HL-60 (cell line): ENCODE measurements at regions not wholly inside any gene's neighbourhood (a gene's known extent, or its start where the extent isn't known, plus 50 kb on each side); places are given as distances from the start of the nearest gene placed in this dataset.

ENCODE experiments used
- DNase-seq, 2 experiments: peaks; one replicate each; pipeline ENCODE4 v3.0.0-alpha.2; 2010 to 2020; ENCODE audit warnings: low read depth in 1 of 2, low spot score in 1 of 2
- H3K27ac ChIP-seq: fragments of 250-450 bp; sonication (Bioruptor Pico); replicated peaks from 2 replicates; pipeline ENCODE4 v1.5.1; 2020; ENCODE audit warnings: mild to moderate bottlenecking, moderate library complexity
- H3K27me3 ChIP-seq: fragments of 250-450 bp; sonication (Bioruptor Pico); 2 replicates; pipeline ENCODE4 v1.5.1; 2021; ENCODE audit warnings: mild to moderate bottlenecking, moderate library complexity; ENCODE audit not compliant: insufficient read depth, poor library complexity, severe bottlenecking
- H3K4me3 ChIP-seq: replicated peaks from 2 replicates; pipeline ENCODE4 v1.5.1; 2011; ENCODE audit warnings: mild to moderate bottlenecking, control low read depth, low read length; ENCODE audit not compliant: insufficient read depth
- GABPA ChIP-seq: IDR thresholded peaks from 2 replicates; pipeline ENCODE4 v1.6.1; 2012; ENCODE audit warnings: low read depth
- POLR2AphosphoS5 ChIP-seq: IDR thresholded peaks from 2 replicates; pipeline ENCODE4 v1.6.1; 2012; ENCODE audit warnings: low read depth
- SPI1 ChIP-seq: IDR thresholded peaks from 2 replicates; pipeline ENCODE4 v1.6.1; 2012; ENCODE audit warnings: low read depth, mild to moderate bottlenecking, borderline replicate concordance
- TF ChIP-seq, protein P1 (sequence below): IDR thresholded peaks from 2 replicates; pipeline ENCODE4 v1.6.1; 2012; ENCODE audit warnings: low read depth; ENCODE audit not compliant: insufficient replicate concordance
- TF ChIP-seq, protein P2 (sequence below): IDR thresholded peaks from one replicate; pipeline ENCODE4 v1.5.1; 2011; ENCODE audit warnings: low read length, control low read depth, inconsistent platforms; ENCODE audit not compliant: insufficient read depth

DNA sequence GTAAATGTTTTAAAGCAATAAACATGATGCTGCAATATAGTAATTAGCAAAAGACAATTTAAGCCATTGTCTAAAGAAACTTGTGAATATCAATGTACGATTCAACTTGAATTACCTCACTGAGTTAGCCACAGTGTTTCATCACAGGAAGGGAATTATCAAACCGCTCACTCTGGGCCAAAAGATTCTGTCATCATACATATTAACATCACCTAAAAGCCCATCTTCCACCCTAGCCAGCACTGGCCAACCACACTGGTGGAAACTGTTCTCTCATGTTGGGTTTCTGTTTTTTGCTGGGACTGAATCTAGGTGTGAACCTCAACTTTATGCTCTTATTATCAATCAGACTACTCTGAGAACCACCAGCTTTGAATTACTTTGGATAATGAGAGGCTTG lies 497.7 kb upstream of the THBS1 start:
- H3K4me3 ChIP-seq: no peak overlapping the region
- TF ChIP-seq, protein P1, sequence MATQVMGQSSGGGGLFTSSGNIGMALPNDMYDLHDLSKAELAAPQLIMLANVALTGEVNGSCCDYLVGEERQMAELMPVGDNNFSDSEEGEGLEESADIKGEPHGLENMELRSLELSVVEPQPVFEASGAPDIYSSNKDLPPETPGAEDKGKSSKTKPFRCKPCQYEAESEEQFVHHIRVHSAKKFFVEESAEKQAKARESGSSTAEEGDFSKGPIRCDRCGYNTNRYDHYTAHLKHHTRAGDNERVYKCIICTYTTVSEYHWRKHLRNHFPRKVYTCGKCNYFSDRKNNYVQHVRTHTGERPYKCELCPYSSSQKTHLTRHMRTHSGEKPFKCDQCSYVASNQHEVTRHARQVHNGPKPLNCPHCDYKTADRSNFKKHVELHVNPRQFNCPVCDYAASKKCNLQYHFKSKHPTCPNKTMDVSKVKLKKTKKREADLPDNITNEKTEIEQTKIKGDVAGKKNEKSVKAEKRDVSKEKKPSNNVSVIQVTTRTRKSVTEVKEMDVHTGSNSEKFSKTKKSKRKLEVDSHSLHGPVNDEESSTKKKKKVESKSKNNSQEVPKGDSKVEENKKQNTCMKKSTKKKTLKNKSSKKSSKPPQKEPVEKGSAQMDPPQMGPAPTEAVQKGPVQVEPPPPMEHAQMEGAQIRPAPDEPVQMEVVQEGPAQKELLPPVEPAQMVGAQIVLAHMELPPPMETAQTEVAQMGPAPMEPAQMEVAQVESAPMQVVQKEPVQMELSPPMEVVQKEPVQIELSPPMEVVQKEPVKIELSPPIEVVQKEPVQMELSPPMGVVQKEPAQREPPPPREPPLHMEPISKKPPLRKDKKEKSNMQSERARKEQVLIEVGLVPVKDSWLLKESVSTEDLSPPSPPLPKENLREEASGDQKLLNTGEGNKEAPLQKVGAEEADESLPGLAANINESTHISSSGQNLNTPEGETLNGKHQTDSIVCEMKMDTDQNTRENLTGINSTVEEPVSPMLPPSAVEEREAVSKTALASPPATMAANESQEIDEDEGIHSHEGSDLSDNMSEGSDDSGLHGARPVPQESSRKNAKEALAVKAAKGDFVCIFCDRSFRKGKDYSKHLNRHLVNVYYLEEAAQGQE: no peak
- TF ChIP-seq POLR2AphosphoS5: no peak
- TF ChIP-seq SPI1: no peak
- TF ChIP-seq, protein P2, sequence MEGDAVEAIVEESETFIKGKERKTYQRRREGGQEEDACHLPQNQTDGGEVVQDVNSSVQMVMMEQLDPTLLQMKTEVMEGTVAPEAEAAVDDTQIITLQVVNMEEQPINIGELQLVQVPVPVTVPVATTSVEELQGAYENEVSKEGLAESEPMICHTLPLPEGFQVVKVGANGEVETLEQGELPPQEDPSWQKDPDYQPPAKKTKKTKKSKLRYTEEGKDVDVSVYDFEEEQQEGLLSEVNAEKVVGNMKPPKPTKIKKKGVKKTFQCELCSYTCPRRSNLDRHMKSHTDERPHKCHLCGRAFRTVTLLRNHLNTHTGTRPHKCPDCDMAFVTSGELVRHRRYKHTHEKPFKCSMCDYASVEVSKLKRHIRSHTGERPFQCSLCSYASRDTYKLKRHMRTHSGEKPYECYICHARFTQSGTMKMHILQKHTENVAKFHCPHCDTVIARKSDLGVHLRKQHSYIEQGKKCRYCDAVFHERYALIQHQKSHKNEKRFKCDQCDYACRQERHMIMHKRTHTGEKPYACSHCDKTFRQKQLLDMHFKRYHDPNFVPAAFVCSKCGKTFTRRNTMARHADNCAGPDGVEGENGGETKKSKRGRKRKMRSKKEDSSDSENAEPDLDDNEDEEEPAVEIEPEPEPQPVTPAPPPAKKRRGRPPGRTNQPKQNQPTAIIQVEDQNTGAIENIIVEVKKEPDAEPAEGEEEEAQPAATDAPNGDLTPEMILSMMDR: no peak
- no peak for TF ChIP-seq GABPA
- no peak overlapping the region; the same call in 1 of the 2 replicates for H3K27ac ChIP-seq
- peaks cover 2% of the 10 kb centered on the region for H3K27me3 ChIP-seq
- peak; percentile 55 to 70 for DNase-seq

DNA sequence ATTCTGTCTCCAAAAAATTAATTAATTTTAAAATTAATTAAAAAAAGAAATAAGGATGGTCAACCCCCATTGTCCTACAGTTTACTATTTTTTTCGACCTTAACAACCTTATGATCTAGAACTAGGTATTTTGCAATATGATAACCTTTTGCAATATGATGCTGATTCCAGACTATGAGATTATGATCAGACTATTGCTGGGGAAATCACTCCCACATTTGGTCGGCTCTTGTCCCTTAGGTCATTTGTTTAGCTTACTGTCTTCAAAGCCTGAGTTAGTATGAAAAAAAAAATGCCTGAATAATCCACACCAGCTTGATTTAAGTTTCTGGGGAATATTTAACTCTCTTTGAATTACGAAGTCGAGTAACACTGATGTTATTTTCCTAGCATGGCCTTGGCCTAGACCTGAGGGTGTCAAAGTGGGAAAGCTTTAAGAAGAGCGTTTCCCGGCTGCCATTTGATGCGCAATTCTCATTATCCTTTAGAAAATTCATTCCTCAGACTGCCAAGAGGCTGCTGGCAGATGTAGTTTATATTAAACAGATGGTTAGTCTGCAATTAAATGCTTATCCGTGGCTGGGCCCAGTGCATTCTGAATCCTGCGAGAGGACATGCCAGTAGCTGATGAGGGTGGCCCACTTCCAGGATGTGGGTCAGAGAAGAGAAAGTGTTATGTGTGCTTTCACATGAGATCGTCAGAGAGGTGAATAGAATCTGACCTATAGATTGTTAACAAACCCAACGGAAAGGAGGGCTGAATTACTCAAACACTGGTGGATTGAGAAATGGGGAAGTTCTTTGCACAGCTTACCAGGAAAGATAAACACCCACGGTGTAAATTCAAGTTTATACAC lies 496.0 kb upstream of the THBS1 start:
- peak; percentile 60 to 74 for DNase-seq
- Histone ChIP-seq H3K4me3 (no peak overlapping the region), H3K27ac (peak overlapping the region; percentile 1; the same call in 1 of the 2 replicates), H3K27me3 (peaks cover 2% of the 10 kb centered on the region)
- TF ChIP-seq, protein P1: no peak
- TF ChIP-seq, protein P2: no peak
- TF ChIP-seq SPI1 (peak; percentile 28; the same call in 1 of the 2 replicates), POLR2AphosphoS5 (no peak), GABPA (no peak)

DNA sequence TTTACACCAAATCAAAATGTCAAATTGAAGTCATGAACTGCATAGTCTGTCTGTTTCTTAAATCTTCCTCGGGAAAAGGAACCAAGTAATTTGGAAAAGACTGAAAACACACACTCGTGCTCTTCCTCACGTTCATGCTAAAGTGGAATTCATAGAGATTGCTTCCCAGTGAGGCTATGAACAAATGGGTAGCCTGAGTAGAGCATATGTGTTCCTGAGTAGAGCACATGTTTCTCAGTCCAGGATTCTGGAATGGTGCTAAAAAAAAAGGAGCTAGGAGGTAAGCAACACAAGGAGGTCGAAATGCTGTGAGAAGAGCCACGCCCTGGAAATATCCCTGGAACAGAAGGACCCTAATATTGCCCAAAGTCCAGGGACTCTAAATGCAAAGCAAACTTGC lies 494.2 kb upstream of the THBS1 start:
- TF ChIP-seq, protein P1: no peak
- no peak for TF ChIP-seq GABPA
- no peak for TF ChIP-seq SPI1
- TF ChIP-seq, protein P2: no peak
- TF ChIP-seq POLR2AphosphoS5: no peak
- Histone ChIP-seq H3K4me3 (no peak overlapping the region), H3K27ac (no peak overlapping the region), H3K27me3 (peaks cover 2% of the 10 kb centered on the region)
- DNase-seq: no peak
